HG02642 (cell line): ENCODE measurements at regions not wholly inside any gene's neighbourhood (a gene's known extent, or its start where the extent isn't known, plus 50 kb on each side); places are given as distances from the start of the nearest gene placed in this dataset.

Source experiments
- ATAC-seq: cut with Tn5 transposase; IDR thresholded peaks from one replicate; pipeline ENCODE4 v1.9.1; 2021; ENCODE audit warnings: mild to moderate bottlenecking; ENCODE audit not compliant: unreplicated experiment, poor library complexity

- ATAC-seq, result no peak
These were observed 140.0 kb upstream of the PKDCC start for GRCh38 chr2:41907771-41908207.

GRCh38 chr2:41908349-41908748, 139.5 kb upstream of the PKDCC start:
- ATAC-seq, result no peak

GRCh38 chr2:41909584-41909983, 138.2 kb upstream of the PKDCC start:
- no peak for ATAC-seq

GRCh38 chr2:41910126-41910525, 137.7 kb upstream of the PKDCC start:
- no peak for ATAC-seq

GRCh38 chr2:41911033-41911432, 136.8 kb upstream of the PKDCC start:
- no peak for ATAC-seq

- no peak for ATAC-seq
These were observed 135.5 kb upstream of the PKDCC start for GRCh38 chr2:41912337-41912736.

- ATAC-seq, result no peak
These were observed 135.0 kb upstream of the PKDCC start for GRCh38 chr2:41912776-41913175.

- no peak for ATAC-seq
These were observed 134.5 kb upstream of the PKDCC start for GRCh38 chr2:41913311-41913710.

GRCh38 chr2:41913921-41914609, 133.8 kb upstream of the PKDCC start:
- no peak for ATAC-seq

GRCh38 chr2:41914936-41915335, 132.9 kb upstream of the PKDCC start:
- ATAC-seq, result no peak

GRCh38 chr2:41916177-41916576, 131.6 kb upstream of the PKDCC start:
- ATAC-seq, result no peak

- no peak for ATAC-seq
These were observed 130.2 kb upstream of the PKDCC start for GRCh38 chr2:41917587-41917986.

- no peak for ATAC-seq
These were observed 128.7 kb upstream of the PKDCC start for GRCh38 chr2:41919135-41919534.

GRCh38 chr2:41920181-41920580, 127.6 kb upstream of the PKDCC start:
- no peak for ATAC-seq

GRCh38 chr2:41920812-41921211, 127.0 kb upstream of the PKDCC start:
- no peak for ATAC-seq

- ATAC-seq, result no peak
These were observed 125.6 kb upstream of the PKDCC start for GRCh38 chr2:41922177-41922576.

GRCh38 chr2:41923156-41923786, 124.5 kb upstream of the PKDCC start:
- ATAC-seq, result no peak

GRCh38 chr2:41924024-41924423, 123.8 kb upstream of the PKDCC start:
- ATAC-seq, result no peak

- no peak for ATAC-seq
These were observed 123.0 kb upstream of the PKDCC start for GRCh38 chr2:41924709-41925408.

GRCh38 chr2:41925712-41926111, 122.1 kb upstream of the PKDCC start:
- ATAC-seq, result no peak
